Activated naive CD4-positive, alpha-beta T cell treated with anti-CD3 and anti-CD28 coated beads, Interleukin-2, amount 50 U/mL, for 16 hours (primary cell): ENCODE measurements at regions not wholly inside any gene's neighbourhood (a gene's known extent, or its start where the extent isn't known, plus 50 kb on each side); places are given as distances from the start of the nearest gene placed in this dataset.
"Not testable (repeated sequence)": the region's sequence is repeated elsewhere in the genome, so short reads cannot be mapped to it uniquely, and the experiment has no call there.

Source experiments
- DNase-seq: peaks from one replicate; pipeline ENCODE4 v3.0.0-alpha.2; 2020

DNA sequence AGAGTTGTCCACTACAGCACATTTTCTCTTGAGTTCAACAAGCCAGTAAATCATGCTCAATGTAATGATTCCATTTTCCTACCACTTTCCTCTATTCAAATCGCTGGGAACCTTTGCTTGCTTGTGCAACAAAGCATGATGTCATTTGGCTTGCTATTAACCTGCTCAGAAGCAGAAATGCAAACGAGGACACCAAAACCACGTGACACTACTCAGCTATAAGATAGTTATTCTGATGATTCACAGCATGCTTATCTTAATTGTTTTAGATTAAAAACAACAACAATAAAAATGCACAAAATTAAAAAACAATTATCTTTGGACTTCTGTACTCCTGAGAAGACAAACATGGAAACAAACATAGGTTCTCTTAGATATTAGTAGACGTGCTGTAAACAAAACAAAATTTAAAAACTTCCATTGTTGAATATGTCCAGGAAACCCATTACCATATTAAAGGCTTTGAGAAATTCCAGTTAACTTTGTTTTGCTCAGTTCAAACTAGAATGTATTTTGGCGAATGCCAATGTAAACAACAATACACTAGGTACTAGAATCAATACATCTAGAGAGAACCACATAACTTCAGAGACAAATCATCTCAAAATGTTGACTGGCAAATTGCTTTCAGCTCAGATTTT, 77.5 kb upstream of the KRAS start:
- no peak for DNase-seq

DNA sequence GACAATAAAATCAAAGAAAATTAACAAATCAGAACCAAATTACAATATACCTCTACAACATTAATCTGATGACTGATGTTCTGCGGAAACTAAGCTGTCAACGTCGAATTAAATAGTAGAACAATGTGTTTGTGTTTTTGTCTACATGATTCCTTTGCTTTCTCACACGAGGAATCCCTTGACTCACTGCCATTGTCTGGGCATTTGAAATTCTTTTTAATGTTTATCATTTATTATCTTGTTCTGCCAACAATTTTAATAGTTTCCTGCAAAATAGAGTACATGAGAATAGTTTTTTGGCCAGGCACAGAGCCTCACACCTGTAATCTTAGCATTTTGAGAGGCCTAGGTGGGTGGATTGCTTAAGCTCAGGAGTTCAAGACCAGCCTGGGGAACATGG, 76.6 kb upstream of the KRAS start:
- DNase-seq, result no peak

DNA sequence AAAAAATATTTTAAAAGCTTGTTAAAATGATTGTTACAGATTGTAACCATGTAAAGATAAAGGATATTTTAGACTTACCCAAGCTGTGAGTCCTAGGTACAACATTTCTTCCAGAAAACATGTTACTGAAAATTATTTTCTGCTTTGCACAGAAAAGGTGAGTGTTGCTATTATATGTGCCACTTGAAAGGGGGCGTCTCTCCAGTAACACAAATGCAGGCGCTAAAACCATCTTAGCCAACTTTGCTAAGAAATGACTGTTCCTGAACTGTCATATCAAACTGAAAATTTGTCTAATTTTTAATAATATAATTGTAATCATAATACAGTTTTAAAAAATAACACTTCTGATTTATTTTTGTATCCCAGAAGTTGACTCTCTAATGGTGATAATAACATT, 75.6 kb upstream of the KRAS start:
- no peak for DNase-seq

- no peak for DNase-seq
Measured at GRCh38 chr12:25324861-25325260, 74.1 kb upstream of the KRAS start.

- no peak for DNase-seq
Measured at GRCh38 chr12:25323581-25323982, 72.9 kb upstream of the KRAS start.

DNA sequence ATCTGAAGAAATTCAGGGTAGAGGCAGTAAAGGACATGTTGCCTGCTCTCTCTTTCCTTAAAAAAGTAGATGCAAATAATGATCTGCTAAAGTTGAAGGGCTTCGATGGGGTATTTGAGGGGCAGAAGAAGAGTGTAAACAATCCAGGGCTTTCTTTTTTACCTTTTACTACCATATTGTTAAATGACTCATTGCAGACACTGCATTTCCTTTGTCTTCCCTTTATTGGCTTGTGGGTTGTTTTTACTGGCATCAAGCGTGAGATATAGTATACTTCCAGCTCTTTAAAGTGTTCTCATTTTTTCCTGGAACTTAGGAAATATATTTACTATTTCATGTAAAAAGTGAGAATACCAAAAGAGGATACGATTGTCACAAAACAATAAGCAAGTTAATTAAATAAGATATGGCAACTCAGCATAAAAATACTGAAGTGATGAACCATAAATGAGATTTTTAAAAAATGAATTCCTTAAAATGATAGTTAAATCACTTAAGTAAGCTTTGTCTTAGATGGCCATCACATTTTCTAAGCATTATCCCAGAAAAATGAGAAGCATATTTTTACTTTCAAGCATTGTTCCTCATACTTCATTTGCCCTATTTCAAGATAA, 72.3 kb upstream of the KRAS start:
- no peak for DNase-seq

GRCh38 chr12:25322351-25322750, 71.6 kb upstream of the KRAS start:
- DNase-seq, result no peak

GRCh38 chr12:25321772-25322171, 71.0 kb upstream of the KRAS start:
- DNase-seq, result no peak

- DNase-seq, result no peak
Measured at GRCh38 chr12:25320123-25321006, 69.6 kb upstream of the KRAS start.

GRCh38 chr12:25319233-25319984, 68.7 kb upstream of the KRAS start:
- no peak for DNase-seq

DNA sequence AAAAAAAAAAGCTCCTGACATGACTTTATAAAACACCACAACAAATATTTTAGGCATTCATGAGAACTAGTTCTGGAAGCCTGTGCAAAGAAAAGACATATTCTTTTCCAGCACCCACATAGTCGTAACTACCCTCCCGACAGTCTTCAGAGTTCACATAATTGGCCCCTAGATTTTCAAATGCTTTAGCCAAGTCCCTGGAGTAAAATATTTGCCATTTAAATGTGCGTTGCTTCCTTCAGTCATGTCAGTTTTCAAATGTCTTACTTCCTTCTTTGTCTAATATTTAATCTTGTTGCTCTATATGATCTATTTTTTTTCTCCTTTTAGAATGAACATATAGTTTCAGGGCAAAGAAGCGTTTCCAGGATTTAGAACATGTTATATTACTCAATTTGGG, 66.8 kb upstream of the KRAS start:
- DNase-seq, result no peak

- no peak for DNase-seq
Measured at GRCh38 chr12:25315388-25315787, 64.7 kb upstream of the KRAS start.

DNA sequence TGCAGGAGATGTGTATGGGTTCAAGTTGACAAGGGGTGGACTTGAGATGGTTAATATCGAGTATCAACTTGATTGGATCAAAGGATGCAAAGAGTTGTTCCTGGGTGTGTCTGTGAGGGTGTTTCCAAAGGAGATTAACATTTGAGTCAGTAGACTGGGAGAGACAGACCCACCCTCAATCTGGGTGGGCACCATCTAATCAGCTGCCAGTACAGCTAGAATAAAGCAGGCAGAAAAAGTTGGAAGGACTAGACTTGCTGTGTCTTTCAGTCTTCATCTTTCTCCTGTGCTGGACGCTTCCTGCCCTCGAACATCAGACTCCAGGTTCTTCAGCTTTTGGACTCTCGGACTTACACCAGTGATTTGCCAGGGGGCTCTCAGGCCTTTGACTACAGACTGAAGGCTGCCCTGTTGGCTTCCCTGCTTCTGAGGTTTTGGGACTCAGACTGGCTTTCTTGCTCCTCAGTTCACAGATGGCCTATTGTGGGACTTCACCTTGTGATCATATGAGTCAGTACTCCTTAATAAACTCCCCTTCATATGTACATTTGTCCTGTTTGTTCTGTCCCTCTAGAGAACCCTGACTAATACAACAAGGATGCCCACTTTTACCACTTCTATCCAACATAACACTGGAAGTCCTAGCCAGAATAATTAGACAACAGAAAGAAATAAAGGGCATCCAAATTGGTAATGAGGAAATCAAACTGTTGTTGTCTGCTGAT, 62.7 kb upstream of the KRAS start:
- DNase-seq, result not testable (repeated sequence)

DNA sequence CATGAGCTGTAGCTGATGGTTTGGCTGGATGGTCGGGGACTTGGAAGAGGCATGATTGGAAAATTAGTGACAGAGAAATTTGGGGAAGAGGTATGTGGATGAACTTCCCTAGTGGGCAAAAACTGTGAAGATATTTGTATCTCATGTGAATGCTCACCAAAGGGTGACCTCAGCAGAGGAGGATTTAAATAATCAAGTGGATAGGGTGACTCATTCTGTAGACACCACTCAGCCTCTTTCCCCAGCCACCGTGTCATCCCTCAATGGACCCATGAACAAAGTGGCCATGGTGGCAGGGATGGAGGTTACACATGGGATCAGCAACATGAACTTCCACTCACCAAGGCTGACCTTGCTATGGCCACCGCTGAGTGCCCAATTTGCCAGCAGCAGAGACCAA, 60.8 kb upstream of the KRAS start:
- DNase-seq, result no peak

DNA sequence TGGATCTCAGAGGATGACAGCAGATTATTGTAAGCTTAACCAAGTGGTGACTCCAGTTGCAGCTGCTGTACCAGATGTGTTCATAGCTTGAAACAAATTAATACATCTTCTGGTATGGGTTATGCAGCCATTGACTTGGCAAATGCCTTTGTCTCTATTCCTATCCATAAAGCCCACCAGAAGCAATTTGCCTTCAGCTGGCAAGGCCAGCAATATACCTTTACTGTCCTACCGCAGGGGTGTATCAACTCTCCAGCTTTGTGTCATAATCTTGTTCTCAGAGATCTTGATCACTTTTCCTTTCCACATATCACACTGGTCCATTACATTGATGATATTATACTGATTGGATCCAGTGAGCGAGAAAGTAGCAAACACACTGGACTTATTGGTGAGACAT, 59.3 kb upstream of the KRAS start:
- DNase-seq, result not testable (repeated sequence)

- no peak for DNase-seq
Measured at GRCh38 chr12:25308756-25309155, 58.0 kb upstream of the KRAS start.

- DNase-seq, result no peak
Measured at GRCh38 chr12:25307818-25308217, 57.1 kb upstream of the KRAS start.

DNA sequence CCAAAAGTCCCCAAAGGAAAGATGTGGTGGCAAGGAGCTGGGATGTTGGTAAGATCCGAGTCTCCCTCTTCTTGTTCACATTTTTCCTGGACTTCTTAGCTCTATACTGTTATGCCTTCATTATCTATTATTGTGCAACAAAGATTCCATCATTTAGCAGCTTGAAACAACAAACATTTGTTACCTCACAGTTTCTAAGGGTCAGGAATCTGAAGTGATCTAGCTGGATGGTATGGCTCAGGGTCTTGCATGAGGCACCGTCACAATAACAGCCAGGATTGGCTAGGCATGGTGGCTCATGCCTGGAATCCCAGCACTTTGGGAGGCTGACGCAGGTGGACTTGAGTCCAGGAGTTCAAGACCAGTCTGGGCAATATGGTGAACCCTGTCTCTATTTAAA, 51.1 kb upstream of the KRAS start:
- no peak for DNase-seq
